Hematopoietic multipotent progenitor cell treated with erythropoietin and hydrocortisone succinate and interleukin-3 and kit ligand, for 8 days (in vitro differentiated cells): ENCODE measurements at regions not wholly inside any gene's neighbourhood (a gene's known extent, or its start where the extent isn't known, plus 50 kb on each side); places are given as distances from the start of the nearest gene placed in this dataset.

ENCODE experiments used
- DNase-seq: peaks from one replicate; pipeline ENCODE4 v3.0.0-alpha.2; 2015

DNA sequence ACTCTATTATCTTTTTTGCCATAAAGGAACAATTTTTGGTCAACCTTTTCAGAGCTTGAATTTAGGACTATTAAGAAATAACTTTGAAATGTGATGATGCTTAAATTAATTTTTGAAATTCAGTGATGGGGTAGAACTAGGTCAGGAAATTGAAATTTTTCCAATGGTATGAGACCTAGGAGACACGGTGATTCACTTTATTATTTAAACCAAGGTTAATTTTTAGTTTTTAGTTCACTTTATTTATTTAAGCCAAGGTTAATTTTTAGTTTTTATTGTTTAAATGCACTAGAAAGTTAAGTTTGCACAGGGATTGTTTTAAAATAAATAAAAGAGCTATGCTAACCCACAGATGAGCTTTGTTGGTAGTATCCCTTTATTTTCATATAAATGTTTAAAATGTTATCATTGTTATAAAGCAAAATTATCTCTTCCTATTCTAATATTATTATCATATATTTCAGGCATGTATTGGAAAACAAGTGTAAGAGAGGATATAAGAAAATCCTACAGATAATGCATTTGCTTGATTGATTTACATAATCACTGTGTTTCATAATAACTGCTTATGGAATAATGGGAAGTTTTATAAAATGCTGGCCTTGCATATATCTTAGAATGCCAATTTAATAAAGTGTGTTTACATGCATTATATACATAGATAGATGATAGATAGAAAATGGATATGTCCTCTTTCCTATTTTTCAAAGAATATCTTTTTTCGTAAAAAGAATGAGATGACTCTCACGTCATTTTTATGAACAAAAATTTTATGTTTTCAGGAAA lies 163.6 kb downstream of the HGF start:
- no peak for DNase-seq

DNA sequence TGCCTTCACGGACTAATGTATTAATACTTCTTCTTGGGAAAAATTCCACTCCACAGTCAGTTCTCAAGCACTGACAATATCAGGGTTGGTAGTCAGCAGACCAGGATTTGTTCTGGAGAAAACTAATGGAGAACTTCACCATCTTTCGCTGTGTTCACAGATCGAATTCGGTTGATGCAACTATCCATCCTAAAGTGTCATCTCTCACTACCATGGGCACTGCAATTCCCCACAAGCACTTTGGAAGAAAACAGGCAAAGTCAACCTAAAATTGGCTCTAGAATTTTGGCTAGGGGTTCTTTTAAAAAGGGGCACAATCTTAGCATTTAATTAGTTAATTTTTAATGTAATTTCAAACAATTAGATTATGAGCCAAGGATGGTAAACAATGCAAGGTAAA lies 164.4 kb downstream of the HGF start:
- DNase-seq = no peak

DNA sequence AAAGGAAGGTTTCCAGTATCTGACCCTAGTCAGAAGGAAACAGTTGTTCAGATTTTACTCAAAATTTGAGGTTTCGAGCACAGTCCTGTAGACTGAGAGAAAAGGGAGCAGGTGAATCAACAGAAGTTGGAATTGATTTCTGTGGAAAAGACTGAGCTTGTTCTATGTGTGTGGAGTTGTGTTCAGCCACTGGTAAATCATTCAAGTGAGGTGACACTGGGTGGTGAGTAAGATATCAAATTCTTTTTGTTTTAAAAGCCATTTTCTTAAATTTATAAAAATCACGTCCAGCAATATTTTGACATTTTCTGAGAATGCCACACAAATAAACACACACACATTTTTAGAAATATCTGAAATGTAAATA lies 165.1 kb downstream of the HGF start:
- no peak for DNase-seq

DNA sequence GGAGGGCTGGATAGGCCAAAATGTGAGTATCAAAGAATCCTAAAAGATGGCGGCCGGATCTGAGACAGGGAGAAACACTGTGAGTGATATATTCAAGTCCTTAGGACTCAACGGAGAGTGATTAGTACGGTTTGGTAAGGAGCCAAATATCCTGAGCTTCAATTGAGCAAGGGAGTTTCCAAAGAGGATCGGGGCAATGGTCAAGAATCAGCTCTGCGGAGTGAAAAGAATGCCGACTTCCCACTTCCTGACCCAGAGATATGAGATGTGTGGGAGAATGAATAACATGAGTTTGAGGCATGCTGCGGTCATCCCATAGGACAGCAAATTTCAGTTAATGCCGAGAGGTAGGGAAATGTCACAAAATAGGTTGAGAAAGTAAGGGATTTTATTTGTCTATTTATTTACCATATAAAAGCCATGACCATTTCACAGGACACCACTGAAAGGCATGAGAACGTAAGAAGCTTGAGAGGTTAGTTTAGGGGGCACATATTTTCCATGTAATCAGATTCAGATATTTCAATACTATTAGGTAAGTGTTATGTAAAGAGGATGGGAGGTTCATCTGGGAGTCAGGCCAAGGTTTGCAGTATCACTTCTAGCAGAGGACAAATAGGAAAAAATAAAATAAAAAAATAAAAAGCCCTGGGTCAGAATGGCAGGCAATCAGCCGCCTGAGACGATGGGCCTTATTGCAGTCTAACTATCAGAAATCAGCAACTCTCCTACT lies 165.6 kb downstream of the HGF start:
- no peak for DNase-seq

DNA sequence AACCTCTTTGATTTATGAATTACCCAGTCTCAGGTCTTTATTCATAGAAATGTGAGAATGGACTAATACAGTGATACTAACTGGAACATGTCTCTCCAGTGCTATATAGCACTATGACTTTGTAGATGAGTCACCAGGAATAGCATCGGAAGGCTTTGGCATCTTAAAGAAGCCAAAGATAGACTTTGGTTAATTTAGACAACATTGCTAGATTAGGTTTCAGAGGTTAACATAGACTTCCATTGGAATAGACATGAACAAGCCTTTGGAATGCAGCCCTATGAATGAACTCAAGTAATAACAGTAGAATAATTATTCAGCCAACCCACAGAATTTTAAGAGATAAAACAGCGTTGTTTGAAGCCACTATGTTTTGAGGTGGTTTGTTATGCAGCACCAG lies 169.2 kb downstream of the HGF start:
- DNase-seq = no peak

DNA sequence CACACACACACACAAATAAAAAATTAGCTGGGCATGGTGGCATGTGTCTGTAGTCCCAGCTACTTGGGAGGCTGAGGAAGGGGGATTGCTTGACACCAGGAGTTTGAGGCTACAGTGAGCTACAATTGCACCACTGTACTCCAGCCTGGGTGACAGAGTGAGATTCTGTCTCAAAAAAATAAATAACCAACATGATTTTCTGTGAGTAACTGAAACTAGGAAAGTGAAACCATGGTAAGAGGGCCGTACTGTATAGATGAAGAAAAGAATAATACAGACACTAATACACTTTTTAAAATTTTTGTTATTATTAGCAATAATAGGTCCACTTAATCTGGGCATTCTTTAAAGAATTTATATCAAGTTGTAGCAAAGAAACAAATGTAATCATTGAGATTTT lies 170.9 kb downstream of the HGF start:
- no peak for DNase-seq

DNA sequence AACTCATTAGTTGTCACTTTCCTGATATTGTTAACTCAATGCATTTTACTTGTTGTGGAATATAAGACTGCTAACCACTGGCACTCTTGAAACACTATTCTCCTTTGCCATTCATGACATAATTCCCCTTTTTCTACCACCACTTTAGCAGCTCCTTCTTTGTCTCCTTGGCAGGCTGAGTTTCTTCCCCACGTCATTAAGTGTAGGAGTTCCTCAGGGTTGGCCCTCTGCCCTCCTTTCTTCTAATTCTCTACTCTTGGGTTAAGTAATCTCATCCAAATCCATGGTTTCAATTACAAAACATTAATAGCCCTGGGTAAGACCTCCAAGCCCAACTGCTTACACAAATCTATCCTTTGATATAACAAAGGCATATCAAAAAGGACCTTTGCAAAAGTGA lies 175.1 kb downstream of the HGF start:
- DNase-seq = no peak

DNA sequence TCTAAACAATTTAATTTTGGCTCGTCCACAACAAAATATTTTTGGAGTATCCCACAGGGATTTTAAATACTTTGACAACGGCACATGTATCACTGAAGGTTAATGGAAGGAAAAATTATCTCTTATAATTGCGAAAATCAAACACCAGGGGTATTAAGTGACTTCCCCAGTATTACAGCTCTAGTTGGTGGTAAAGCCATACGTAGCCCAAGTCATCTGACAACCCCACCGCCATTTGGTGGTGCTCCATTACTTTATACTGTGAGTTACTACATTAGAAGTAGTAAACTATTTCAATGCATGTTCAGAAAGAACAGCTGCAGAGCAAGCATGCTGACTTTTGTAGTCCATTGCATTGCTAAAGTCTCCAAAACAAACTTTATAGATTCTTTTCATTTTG lies 179.7 kb downstream of the HGF start:
- no peak for DNase-seq

DNA sequence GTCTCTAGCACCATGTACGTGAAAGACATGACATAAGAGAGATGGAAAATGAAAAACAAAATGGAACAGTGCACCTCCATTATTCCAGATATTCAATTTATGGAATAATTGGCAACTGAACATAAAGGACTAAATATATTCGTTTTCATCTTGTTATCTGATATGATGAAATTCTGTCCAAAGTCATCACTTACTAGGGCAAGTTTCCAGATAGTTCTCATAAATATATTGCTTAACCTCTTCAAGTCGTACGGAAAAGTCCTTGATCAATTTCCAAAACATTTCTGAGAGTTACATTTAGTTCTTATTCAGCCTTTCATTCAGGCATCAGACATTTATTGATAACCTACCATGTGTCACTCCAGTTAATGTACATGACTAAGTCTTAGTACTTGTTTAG lies 185.2 kb downstream of the HGF start:
- DNase-seq = no peak

DNA sequence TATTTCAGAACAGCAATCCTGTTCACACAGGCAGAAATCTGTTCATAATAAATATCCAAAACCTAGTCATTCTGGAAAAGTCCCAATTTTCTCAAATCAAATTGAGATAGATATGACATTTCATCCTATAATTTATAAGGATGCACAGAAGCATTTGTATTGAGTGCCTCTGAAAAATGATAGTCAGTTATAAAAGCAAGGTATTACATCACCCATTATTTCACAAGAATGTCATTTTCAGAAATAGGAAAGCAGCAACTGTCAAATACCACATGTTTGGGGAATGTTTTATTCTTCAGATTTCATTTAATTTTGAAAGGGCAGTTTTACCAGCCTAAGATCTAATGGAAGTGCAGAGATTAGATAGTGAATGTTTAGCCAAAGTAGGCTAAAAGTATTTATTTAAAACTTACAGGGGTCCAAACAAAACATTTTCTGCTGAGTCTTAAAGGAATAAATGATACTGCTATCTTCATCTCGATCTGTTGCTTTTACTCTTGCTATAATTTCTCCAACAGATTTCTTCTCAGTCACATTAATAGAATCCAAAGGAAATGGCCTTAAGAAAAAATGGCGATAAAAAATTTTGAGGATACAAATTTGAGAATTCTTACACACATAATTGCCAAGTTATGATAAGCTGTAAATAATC lies 185.8 kb downstream of the HGF start:
- no peak for DNase-seq

DNA sequence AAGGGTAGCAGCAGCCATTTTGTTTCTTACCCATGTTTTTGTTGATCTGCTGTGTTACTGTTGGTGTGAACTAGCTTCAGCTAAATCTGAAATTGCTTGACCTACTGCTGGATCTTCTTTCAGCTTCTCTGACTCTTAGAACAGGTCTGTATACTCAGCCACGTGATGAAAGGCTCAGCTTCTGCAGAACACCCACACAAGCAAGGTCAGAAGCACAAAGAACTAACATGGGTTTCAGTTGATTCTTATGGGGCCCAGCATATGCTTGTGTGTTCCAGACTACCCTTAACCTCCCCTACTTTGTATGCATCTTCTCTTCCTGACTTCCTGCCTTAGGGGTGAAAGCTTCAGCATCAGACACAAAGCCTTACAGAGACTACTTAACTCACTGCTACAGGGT lies 186.8 kb downstream of the HGF start:
- DNase-seq = no peak

DNA sequence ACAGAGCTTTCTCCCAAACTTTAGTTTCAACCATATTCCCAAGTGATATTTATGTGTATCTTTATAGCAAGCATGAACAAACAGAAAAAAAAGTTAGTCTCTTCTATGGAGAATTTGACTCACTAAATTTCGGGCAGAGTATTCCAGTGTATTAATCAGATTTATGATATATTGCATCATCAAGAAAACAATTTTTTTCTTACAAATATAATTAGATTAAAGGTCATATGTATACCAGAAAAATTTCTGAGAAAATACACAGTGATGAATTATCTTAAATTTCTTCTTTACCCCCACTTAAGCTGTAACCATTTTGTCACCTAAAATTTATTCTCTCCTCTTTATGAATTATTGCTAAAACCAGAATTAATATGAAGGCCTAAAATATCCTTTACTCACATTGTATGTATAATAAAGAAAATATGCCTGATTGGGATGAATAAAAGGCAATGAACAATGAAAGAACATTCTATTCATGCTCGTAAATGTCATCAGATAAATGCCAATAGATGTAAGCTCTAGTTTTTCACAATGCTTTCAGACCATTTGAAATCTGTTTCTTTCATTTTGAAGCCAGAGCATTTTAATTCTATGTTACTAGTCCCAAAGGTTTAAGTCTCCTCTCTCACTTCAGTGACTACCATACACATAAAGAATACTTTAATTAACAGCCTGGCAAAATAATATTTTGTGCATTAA lies 192.1 kb downstream of the HGF start:
- DNase-seq = no peak

DNA sequence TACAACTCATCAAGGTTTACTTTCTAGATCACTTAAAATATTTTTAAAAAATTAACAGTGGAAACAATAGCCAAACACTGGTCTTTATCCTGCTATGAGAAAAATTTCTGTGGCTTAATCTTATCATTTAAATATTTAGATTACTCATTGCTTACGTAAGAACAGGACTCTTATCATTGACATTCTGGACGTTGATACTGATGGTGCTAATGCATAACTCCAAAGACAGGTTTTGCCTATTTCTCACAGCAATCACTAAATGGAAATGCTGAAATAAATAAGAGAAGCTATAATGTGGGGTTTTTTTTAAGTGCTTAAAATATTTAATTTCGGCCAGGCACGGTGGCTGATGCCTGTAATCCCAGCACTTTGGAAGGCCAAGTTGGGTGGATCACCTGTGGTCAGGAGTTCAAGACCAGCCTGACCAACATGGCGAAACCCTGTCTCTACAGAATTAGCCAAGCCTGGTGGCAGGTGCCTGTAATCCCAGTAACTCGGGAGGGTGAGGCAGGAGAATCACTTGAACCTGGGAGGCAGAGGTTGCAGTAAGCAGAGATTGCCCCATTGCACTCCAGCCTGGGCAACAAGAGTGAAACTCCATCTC lies 195.0 kb downstream of the HGF start:
- DNase-seq = no peak

DNA sequence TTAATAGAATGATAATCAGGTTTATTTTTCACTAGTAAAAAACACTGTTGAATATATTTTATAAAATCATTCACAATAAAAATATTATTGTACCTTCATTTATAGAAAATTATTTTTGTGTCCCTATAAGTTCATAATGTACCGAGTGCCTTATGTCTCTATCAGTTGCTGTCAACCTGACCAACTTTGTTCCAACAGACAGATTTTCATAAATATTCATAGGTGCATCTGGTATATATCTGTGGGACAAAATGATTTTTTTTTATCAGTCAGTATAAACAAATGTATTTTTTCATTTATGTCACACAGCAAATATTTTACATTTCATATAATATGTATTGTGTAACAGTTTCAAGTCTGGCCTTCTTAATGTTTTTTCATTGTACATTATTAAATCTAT lies 195.9 kb downstream of the HGF start:
- DNase-seq = no peak

DNA sequence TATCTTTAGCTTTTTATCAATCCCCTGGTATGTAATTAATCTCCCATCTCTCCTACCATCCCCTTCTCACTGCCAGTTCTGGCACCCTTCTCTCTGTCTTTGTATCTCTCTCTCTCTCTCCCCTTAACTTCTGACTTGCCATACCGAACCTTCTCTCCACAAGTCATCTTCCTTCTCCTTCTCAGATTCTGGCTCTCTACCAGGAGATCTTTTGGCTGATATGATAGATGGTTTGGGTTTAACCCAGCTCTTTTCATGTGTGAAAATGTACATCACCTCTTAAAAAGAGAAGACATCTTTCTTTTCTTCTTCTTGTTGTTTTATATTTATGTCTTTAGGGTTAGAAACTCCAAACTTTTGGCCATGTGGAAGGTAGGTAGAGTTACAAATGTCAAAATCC lies 196.7 kb downstream of the HGF start:
- DNase-seq = no peak

DNA sequence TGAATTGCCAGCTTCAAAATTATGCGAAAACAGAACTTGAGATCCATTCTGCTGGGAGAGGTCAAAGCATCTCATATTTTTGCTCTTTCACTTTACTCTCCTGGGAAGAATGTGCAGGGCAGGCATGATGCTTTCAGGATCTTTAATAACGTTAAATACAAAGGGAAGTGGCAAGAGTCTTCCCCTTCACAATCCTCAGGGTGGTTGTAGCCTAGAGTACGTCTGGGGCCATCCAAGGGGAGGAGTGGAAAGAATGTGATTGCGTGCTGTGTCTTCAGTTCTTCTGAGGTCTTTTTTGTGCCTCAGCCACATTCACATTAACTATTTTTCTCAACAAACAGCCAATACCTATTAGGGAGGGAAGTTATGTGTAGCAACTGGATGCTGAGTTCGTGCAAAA lies 207.3 kb downstream of the HGF start:
- DNase-seq = no peak

DNA sequence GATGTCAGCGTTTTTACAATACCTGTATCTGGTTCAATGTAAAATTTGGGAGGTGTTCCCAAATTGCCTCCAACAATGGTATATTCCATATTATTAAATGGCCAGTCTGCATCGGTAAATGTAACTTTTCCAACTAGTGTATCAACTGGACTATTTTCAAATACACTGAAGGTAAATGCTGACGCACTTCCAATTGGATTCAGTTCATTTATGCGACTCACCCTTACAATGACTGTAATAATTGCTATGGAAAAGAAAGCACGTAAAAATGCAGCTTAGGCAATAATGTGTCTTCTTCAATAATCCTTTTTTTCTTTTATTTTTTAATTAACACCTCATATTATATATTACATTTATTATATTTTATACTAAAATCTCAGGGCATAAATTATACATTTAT lies 209.1 kb downstream of the HGF start:
- no peak for DNase-seq

DNA sequence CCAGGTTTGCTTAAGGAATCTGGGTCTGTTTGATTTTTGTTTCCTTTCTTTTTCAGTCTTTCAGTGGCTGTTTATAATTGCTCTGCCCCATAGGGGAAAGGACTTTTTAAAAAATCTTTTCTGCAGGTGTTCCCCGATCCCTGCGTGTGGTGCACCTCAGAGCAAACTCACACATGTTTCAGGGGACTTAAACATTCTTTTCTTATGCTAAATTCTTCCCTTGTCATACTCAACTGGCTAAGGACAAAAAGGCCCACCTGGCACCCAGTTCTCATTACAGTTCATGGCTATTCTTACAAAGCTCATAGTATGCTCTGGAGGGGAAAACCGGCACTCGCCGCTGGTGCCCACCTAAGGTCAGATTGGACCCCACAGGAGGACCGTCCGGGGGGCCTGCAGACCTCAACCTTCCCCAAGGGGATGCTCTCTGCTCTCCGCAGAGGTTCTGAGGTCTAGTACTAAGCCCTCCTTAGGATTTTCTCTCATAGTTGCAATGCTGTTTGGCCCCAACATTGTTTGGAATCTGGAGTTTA lies 220.3 kb downstream of the HGF start:
- DNase-seq = no peak

DNA sequence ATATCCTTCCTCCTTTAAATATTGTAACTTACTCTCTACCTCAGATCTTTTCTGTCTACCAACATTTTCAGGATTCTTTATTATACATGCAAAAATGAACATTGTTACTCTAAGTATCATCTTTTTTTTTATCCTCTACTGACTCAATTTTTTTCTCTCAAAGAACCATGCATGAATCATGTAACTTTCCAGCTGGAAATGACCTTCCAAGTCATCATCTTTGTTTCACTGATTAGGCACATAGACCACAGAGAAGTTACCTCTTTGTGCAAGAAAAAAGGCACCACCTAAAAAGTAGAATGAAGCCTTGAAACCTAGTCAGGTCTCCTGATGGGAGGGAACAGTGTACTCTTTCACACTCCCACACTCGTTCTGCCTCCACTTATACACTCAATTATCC lies 234.9 kb downstream of the HGF start:
- no peak for DNase-seq

DNA sequence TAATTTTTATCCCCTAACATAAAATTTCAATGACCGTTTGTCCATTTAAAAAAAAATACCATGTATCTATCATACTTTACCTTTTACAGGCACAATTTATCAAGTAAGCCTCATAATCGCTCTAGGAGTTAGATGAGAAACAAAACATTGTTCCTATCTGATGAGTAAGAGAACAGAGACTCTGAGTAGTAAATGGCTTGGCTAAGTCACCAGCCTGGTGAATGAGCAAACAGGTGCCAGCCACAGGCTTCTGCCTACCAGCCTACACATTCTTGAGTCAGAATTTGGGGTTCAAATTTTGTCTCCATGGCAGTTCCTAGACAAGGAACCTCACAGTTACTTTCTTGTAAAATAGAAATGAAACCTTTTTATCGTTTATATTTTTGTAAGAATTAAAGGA lies 235.4 kb downstream of the HGF start:
- DNase-seq = no peak

DNA sequence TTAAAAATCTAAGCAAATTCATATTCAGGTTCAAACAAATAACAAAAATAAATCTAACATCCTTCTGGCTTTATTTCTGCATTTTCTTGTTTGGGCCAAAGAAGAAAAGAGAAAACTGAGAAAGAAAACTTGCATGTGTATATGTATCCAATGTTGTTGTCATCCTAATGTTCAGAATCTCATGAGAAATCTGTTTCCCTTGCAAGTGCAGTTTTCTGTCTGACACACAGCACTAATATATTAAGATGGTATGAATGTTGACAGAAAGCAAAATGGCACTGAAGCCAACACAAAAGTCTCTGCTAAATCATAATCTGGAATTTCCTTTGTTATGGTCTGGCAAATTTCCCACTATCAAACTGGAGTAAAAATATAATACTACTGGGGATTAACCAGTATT lies 235.9 kb downstream of the HGF start:
- DNase-seq = no peak

DNA sequence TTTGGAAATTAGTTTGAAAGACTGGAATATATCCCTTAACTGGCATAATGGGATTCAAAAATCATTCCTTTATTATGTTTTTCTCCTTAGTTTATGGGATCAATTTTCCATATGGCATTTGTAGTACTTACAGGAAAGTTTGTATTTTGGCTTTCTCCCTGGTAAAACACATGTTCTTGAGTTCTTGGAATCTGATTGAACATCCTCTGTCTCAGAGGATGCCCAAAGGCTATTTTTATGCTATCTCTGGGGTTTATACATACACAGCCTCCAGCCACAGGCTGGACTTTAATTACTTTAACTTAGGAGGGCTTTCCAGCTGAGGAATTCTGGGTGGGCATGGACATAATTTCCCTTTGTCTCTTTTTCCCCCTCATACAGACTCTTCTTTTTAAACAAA lies 236.4 kb downstream of the HGF start:
- DNase-seq = no peak

DNA sequence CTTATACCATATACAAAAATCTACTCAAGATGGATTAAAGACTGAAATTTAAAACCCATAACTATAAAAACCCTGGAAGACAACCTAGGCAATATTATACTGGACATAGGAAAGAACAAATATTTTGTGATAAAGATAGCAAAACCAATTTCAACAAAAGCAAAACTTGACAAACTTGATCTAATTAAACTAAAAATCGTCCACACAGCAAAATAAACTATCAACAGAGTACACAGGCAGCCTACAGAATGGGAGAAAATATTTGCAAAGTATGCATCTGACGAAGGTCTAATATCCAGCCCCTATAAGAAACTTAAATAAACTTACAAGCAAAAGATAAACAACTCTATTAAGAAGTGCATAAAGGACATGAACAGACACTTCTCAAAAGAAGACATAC lies 240.1 kb downstream of the HGF start:
- DNase-seq = no peak
